HG03460 (cell line): ENCODE measurements at regions not wholly inside any gene's neighbourhood (a gene's known extent, or its start where the extent isn't known, plus 50 kb on each side); places are given as distances from the start of the nearest gene placed in this dataset.

Experiments
- ATAC-seq: cut with Tn5 transposase; IDR thresholded peaks from one replicate; pipeline ENCODE4 v1.9.1; 2021; ENCODE audit not compliant: unreplicated experiment

DNA sequence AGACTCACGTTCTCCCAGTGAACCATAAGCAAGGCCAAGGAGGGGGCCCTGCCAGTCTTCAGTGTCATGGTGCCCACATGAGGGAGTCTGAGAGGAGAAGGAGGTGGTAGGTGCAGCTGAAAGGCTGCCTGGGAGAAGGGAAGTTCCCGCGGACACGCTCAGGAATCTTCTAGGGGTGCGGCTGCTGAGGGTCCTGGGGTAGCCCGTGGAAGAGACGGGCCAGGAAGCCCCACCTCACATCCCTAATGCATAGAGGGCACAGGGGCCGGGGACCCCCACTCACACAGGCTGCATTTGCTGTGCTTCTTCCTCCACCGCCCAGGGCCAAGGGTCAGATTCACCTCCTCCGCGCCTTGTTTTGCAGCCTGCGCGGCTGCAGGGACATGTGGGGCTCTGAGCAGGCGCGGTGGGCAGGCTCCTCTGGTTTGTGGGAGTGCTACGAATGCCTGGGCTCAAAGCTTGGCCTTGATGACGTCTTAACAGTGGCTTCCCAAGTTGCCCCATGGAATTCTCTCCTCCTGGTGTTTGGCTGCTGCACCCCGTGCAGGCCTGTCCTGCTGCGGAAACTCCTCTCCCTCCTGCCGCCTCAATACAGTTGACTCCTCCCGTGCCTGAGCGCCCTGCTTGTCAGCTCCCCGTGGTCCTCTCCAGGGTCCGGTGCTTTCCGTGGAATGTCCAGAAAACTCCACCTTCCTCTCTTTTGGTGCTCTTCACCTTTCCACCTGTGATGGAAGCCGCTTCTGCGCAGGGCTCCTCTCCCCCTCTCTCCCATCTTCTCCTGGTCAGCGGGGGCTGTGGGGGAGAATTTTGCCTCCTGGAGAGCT is 95.7 kb downstream of the VAPA start:
- ATAC-seq: no peak

GRCh38 chr18:10010611-10011015 is 96.8 kb downstream of the VAPA start:
- ATAC-seq: no peak

- no peak for ATAC-seq
These were observed 97.2 kb downstream of the VAPA start for GRCh38 chr18:10011061-10011460.

DNA sequence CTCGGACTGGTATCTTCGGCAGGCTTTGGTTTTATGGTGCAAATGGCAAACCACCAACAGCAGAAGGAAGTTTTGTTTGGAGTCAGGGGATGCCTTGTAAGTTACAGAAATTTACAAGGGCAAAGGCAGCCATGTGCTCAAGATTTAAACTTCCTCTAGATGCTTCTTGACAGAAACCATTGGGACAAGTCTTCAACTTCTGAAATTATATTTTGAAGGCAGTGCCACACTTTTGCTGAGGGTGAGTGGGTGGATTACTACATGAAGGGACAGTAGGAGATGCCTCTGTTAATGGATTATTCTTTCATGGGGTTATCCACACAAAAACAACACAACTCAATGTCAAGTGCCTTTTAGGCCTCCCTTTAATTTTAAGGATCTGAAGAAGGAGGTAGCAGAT is 97.9 kb downstream of the VAPA start:
- ATAC-seq: no peak

DNA sequence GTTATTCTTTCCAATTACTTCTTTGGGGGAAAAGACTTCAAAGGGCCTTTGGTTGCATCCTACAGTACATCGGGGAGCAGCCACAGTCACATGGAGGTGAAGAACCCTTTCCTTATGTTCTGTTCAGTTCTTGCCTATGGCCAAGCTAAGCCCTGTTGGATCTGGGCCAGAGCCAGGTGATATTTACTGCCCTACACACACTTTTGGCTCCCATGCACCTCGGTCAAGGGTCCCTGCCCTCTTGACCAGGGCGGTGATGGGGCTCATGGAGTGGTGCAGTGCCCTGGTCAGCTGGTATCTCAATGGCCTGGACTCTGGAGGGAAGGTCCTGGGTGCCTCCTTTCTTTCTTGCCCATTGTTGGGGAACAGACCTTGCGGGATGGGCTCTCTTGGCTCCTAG is 98.7 kb downstream of the VAPA start:
- no peak for ATAC-seq

GRCh38 chr18:10013621-10014543 is 100.1 kb downstream of the VAPA start:
- ATAC-seq: no peak

GRCh38 chr18:10015288-10015701 is 101.5 kb downstream of the VAPA start:
- ATAC-seq: no peak

DNA sequence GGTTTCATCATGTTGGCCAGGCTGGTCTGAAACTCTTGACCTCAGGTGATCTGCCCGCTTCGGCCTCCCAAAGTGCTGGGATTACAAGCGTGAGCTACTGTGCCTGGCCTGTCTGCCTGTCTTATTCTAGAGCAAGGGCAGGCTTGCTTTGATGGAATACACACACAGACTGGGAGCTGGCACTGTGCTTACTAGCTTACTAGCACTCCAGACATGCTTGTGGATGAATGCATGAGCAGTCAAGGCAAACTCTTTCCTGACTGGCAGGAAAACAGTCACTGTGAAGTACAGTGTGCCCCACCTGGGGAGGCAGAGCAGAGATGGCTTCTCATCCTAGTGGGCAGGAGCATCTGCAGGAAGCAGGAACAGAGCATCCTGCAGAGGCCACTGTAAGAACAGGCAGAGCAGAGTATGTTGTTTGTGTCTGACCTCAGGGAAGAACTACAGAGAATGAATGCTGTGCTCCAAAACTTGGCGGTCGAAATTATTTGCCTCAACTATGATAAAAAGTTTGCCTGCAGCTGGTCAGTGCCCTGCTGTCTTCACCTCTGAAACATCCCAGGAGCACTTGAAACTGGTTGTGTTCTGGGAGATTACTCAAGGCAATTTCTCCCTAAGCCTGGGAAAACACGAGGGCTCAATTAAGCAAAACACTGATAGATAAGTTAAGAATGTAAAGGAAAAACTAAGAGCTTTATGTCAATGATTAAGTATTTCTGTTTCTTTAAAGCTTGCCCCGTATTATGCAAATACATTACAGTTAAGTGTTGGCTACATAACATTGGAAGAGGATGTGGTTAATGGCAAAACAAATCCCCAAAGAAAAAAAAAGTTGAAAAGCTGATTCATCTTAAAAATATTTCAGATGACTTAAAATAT is 102.4 kb downstream of the VAPA start:
- ATAC-seq: no peak

DNA sequence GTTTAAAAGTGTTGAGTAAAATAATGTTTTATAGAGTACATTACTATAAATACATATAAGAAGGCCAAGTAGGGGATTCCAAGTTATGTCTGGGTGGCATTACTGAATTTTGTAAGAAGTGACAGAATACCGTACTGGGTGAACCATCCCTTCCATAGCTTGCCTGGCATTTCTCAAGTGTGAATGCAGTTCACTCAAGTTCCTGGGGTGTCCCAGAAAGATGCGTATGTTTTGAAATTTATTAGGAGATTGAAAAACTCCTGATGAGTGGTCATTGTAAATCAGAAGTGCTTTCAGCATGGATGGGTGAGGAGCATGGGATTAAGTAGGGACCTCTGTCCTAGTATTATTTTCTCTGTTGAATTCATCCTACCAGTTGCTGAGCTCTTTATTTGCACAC is 103.2 kb downstream of the VAPA start:
- no peak for ATAC-seq

DNA sequence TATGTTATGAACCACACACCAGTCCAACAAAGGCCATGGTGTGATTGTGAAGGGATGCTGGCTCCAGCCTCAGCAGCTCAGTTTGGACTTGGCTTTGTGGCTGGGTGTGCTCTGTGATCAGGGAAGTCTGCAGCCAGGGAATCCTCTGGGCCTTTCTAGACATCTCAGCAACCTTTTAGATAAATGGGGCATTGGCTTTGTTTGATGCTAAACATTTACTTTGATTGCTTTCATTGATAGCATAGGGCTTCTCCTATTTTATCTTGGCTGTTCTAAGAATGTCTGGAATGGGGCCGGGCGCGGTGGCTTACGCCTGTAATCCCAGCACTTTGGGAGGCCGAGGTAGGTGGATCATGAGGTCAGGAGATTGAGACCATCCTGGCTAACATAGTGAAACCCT is 104.5 kb downstream of the VAPA start:
- ATAC-seq: no peak

DNA sequence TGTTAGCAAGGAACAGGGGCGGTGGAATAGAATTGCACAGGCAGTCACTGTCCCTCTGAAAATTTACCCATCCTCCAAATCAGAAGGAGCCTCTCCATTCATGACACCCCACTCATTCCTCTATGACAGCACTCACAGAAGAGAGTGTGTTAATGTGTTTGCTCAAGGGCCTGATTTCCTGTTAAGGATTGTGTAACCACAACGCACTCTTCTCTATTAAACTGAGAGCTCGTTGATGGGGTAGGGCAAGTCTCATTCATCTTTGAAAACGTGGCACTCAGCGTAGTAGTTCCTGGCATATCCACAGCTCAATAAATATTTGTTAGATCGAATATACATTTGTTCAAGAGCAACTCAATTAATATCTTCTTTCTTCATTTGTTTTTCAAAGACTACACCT is 106.4 kb downstream of the VAPA start:
- no peak for ATAC-seq

DNA sequence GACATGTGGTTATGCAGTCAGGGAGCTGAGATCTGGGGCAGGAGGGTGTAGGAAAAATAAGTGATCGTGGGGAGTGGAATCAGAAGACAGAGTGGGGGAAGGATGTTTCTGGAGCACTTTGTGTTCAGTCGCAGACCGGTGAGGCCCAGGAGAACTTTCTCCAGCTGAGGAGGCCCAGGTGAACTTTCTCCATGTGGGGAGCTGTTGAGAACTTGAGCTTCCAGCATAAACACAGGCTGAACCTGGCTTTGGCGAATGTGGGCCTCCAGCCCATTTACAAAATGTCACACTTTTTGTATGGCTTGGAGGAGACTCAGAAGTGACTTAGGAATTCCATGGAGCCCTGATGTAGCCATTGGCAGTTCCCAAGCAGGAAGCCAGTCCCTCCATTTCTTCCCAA is 108.5 kb downstream of the VAPA start:
- ATAC-seq: no peak

DNA sequence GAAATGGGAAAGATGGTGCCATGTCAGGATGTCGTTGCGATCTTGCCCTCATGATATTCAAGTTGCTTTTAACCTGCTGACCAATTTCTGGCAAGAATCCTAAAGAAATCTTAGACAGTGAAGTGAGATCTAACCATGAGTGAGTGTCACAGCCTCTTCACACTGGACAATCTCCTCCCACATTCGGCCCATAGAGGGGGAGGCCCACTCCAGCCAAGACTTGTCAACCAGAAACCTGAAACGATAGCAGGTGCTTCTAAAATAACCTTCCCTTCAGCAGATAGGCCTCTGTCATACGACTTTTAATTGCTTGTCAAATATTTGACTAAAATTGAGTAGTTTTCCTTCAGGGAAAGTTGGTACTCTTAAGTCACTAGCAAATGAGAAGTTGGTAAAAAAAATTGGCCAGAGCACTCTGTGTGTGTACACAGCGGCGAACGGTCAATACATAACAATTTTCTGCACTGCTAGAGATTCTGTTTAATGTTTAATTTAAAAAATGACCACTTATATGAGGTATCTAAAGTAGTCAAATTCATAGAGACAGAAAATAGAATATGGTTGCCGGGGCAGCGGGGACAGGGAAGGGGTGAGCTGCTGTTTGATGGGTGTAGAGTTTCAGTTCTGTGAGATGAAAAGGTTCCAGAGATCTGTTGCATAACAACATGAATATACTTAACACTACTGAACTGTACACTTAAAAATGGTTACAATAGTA is 110.2 kb downstream of the VAPA start:
- no peak for ATAC-seq

GRCh38 chr18:10025711-10026670 is 112.2 kb downstream of the VAPA start:
- no peak for ATAC-seq

GRCh38 chr18:10027031-10027430 is 113.2 kb downstream of the VAPA start:
- no peak for ATAC-seq

GRCh38 chr18:10027461-10027860 is 113.6 kb downstream of the VAPA start:
- no peak for ATAC-seq

DNA sequence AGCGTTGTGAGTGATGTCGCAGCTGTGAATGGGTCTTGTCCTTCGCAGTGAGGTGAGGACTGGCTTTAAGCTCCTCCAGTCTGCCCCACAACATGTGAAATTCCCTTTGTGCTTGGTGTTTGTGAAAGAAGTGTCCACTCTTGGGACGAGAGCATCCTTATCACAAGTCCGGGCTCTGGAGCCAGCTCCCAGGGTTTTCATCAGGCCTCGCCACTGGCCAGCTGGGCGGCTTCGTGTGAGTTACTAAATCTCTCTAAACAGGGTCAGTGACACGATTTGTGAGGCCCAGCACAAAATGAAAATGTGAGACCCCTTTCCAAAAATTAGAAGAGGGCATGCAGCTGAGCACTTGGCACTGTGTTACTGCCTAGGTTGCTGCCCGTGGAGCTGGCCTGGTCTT is 115.9 kb downstream of the VAPA start:
- ATAC-seq: no peak

GRCh38 chr18:10030816-10031541 is 117.2 kb downstream of the VAPA start:
- ATAC-seq: no peak
